HS-5 (cell line): ENCODE measurements at regions not wholly inside any gene's neighbourhood (a gene's known extent, or its start where the extent isn't known, plus 50 kb on each side); places are given as distances from the start of the nearest gene placed in this dataset.
"Not testable (repeated sequence)": the region's sequence is repeated elsewhere in the genome, so short reads cannot be mapped to it uniquely, and the experiment has no call there.

Experiments
- DNase-seq: peaks from one replicate; pipeline ENCODE4 v3.0.0-alpha.2; 2012; ENCODE audit warnings: low read depth

- no peak for DNase-seq
Observed at GRCh38 chr6:3961581-3962215, 112.5 kb downstream of the FAM50B start.

- no peak for DNase-seq
Observed at GRCh38 chr6:3962291-3963280, 113.4 kb downstream of the FAM50B start.

DNA sequence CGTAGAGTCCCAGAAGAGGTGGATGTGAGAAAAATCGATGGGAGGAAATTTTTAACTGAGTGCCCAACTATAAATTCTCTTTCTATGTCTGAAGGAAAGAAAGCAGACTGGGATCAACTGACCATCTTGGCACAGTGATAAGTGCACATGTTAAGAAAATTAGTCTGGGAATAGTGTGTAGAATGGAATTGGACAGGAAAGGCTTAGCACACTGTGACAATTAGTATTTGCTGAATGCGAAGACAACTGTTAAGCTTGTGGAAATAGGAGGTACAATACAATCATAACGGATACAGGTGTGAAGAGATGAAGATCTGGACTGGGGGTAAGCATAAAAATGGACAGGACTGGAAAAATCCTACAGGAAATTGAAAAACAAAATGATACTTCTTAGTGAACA is 114.3 kb downstream of the FAM50B start:
- DNase-seq, result no peak

DNA sequence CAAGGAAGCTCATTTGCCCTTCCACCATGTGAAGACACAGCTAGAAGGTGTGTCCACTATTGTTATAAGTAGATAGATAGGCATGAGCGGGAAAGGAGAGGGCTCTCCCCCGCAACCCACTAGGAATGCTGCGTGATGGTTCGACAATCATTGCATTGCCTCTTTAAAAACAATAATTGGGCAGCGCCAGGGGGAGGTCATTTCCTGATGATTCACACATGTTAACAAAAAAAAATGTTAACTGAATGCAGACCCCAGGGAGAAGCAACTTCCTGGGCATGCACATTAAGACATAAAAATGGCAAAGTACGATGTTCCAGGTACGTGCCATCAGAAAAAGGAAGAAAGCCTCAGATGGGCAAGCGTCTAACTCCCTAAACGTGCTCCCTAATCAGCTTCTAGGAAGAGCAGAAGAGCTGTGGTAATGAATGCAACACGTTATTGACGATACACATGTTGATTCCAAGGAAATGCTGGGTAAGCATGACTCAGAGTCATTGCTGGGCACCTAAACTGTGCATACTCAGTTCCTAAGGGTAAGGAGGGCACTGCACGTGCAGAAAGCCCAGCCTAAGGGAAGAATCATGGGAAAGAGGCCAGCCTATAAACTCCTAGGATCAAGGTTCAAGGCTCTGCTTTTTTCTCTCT is 113.7 kb downstream of the FAM217A start:
- DNase-seq, result no peak

GRCh38 chr6:3966426-3966825 is 112.5 kb downstream of the FAM217A start:
- no peak for DNase-seq

DNA sequence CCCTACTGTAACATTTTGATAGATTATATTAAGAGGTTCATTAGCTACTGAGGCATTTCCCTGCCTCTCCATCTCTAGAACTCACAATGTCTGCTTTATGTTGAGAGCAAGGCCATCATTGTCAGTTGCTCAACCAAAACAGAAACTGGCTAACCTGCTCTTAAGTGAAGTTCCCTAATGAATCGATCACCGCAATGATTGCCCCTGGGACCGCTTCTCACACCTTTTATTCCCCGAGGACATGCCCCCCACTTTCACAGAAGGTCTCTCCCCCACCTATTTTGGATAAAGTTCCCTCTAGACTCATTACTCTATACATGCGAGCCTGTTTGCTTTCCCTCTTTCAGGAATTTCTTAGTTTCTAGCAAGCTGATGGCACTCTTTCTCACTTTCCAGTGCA is 108.8 kb downstream of the FAM217A start:
- no peak for DNase-seq

GRCh38 chr6:3973152-3973551 is 105.8 kb downstream of the FAM217A start:
- DNase-seq, result not testable (repeated sequence)

DNA sequence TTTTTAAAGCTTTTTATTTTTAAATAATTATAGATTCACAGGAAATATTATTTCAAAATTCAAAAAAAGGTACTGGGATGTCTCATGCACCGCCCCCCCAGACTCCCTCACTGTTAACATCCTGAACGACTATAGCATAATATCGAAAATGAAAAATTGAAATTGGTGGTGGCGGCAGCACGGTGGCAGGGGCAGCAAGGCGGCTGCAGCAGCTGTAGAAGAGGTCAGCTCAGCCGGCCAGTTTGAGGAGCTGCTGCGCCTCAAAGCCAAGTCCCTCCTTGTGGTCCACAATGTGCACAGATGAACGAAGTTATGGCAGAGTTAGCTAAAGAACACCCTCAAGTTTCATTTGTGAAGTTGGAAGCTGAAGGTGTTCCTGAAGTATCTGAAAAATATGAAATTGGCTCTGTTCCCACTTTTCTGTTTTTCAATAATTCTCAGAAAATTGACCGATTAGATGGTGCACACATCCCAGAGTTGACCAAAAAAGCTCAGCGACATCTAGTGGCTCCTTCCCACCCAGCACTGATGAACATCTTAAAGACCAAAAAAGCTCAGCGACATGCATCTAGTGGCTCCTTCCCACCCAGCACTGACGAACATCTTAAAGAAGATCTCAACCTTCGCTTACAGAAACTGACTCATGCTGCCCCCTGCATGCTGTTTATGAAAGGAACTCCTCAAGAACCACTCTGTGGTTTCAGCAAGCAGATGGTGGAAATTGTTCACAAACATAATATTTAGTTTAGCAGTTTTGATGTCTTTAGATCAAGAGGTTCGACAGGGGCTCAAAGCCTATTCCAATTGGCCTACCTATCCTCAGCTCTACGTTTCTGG is 100.8 kb downstream of the FAM217A start:
- DNase-seq, result peak; percentile 61

DNA sequence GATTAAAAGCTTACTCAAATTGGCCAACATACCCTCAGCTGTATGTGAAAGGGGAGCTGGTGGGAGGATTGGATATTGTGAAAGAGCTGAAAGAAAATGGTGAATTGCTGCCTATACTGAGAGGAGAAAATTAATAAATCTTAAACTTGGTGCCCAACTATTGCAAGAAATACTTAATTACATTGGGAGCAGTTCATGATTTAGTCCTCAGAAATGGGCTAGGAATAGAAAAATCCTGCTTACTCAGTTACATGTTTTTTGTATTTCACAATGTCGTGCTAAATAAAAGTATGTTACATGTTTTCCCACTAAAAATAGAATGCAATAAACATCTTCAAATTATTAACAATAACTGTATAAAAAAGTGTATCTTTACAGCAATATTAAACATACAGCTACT is 100.0 kb downstream of the FAM217A start:
- DNase-seq, result not testable (repeated sequence)

- DNase-seq, result no peak
Observed at GRCh38 chr6:3981917-3982316, 97.0 kb downstream of the FAM217A start.

DNA sequence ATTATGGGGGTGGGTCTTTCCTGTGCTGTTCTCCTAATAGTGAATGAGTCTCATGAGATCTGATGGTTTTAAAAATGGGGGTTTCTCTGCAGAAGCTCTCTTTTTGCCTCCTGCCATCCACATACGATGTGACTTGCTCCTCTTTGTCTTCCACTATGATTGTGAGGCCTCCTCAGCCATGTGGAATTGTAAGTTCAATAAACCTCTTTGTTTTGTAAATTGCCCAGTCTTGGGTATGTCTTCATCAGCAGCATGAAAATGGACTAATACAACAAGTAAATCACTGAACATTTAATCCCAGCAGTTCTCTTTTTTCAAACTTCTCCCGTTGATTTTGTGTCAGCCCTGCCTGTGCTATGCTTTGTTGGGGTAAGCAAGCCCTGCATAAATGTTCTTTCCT is 95.2 kb downstream of the FAM217A start:
- DNase-seq, result no peak

DNA sequence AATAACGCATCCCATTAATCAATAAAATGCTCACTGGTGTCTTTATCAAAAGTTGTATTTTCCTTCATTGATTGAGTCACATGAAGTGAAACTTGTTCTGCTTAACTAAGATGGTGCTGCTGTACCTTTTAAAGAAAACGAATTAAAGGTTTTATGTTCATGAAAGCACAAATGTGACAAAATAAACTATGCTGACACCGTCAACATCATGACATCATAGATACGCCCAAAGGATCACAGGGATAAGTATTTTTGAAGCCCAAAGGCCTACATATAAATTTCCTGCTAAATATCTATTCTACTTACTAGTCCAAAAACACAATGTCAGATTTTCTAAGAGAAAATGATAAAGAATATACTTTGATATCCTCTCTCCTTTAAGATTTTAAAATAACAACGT is 94.4 kb downstream of the FAM217A start:
- no peak for DNase-seq

DNA sequence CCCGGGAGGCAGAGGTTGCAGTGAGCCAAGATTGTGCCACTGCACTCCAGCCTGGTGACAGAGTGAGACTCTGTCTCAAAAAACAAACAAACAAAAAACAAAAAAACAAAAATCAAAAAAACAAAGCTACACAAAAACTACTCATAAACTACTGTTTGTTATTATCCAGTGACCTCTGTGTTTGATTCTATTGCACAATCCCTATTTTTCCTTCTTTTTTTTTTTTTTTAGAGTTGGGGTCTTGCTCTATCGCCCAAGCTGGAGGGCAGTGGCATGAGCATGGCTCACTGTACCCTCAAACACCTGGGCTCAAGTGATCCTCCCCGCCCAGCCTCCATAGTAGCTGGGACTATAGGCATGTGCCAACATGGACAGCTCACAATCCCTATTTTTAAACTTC is 92.7 kb downstream of the FAM217A start:
- DNase-seq, result no peak

- no peak for DNase-seq
Observed at GRCh38 chr6:3987053-3987452, 91.9 kb downstream of the FAM217A start.

DNA sequence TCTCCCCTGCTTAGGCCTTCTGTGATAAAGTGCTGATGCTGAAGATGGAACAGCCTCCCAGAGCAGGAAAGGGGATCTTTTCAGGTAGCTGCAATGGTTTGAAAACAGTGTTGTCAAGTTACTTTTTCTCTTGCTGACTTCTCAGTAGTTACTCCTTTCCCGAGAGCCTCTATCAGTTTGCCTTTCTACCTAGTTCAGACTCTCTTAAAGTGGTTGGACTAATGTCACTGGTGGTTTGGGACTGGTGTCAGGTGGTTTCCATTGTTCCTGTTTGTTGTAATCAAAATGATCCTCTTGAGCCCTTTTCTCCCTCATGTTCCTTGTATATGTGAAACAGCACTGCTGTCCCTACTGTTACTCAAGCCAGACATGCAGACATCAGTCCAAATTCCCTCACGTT is 91.4 kb downstream of the FAM217A start:
- no peak for DNase-seq

DNA sequence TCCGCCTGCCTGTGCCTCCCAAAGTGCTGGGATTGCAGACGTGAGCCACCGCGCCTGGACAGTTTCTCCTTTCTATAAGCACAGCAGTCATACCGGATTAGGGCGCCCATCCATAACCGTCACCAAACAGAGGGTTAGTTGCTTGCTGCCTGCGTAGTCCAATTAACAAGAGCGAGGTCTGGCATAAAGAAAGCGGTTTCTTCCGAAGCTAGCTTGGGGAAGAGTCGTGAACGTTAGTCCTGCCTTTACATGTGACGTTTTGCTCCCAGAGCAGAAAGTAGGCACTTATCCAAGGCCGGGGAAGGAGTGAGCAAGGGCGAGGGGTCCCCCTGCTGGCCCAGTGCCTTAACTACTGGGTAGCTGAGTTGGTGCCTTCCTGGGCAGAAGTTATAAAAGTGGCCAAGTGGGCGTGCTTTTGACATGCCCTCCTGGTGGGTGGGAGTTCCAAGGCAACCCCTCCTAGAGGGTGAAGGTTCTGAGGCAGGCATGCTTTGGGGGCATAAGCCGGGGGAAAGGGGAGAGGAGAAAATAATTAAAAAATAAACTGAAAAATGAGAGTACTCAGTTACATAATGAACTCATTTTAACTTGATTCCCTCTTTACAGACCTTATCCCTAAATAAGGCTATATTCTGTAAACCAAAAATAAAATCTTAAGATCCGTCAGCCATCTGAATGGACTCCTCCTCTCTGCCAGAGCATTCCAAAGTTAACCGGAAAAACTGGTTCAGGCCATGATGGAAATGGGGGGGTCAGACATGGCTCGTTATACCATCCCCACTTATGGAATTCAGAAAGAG is 88.0 kb downstream of the FAM217A start:
- DNase-seq, result peak; percentile 47

DNA sequence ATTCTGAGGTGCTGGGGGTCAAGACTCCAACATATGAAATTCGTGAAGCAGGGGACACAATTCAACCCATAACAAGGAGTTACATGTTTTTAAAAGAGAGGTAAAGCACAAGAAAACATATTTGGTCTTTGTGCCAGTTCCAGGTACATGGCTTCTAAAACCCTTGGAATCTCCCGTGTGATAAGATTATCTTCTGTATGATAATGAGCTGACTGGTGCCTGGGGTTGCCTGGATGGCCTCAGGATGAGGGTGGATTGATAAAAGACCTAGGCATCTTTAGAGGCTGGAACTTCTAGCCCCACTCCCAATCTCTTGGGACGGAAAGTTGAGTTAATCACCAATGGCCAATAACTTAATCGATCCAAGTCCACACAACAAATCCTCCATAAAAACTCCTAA is 87.0 kb downstream of the FAM217A start:
- DNase-seq, result no peak

- no peak for DNase-seq
Observed at GRCh38 chr6:3996349-3996748, 82.6 kb downstream of the FAM217A start.

DNA sequence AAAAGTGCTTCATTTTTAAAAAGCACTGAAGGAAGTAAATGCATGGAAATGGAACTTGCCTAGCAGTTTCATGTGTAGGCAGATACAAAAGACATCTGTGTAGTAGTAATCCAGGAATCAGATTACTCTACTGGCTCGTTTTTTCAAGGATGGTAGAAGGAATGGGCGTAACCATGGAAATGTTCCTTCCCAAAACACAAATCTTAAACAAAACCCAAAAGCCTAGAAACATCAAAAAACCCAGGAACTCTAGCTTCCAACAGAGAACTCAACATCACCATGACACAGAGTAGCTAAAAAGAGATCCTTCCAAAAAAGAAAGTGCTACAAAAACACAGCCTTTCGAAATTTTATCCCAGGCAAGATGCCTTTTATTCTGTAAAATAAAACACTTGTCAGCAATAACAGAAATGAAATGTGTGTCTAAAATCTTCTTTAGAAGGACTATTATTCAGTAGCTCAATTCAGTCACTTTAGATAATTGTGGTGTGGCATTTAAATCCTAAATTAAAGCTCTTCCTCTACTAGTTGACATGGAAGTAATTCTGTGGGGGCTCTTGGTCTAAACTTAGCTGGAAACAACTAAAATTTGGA is 81.7 kb downstream of the FAM217A start:
- DNase-seq, result no peak

- no peak for DNase-seq
Observed at GRCh38 chr6:3999800-4000661, 78.9 kb downstream of the FAM217A start.
